ENCODE measurements at regions not wholly inside any gene's neighbourhood (a gene's known extent, or its start where the extent isn't known, plus 50 kb on each side); places are given as distances from the start of the nearest gene placed in this dataset.

GRCh38 chr16:29318037-29318436, 88.5 kb downstream of the NPIPB11 start:
- TF ChIP-seq CTCF (IDR thresholded peaks at IDR 0.05), result no peak
- TF ChIP-seq POLR2A (IDR thresholded peaks at IDR 0.05), result no peak
